IMR-90 (cell line): ENCODE measurements at regions not wholly inside any gene's neighbourhood (a gene's known extent, or its start where the extent isn't known, plus 50 kb on each side); places are given as distances from the start of the nearest gene placed in this dataset.

Source experiments
- ATAC-seq: fragments of 200-7000 bp; cut with Tn5 transposase; 2 replicates; pipeline ENCODE4 v1.9.1; 2020; ENCODE audit warnings: low read depth, mild to moderate bottlenecking, moderate library complexity
- BruUV-seq: library from RNA; stranded (reverse); fragments of 400-500 nt; replicated peaks from 2 replicates; lab custom pipeline; 2021; lab: Mats Ljungman, UMichigan
- CTCF ChIA-PET: fragments of 300-600 bp; formaldehyde crosslinking; extraction: SDS; loops from one replicate; lab custom pipeline; 2021; ENCODE audit warnings: antibody characterized with exemption; lab: Yijun Ruan, JAX
- POLR2A ChIA-PET: fragments of 300-600 bp; sonication (Branson Sonifier 250); formaldehyde crosslinking; loops from one replicate; lab custom pipeline; 2022; ENCODE audit warnings: antibody characterized with exemption; ENCODE audit not compliant: unreplicated experiment; lab: Charles Lee
- DNase-seq: peaks from one replicate; pipeline ENCODE4 v3.0.0; 2013
- H2AFZ ChIP-seq: replicated peaks from 2 replicates; pipeline ENCODE3; 2013; ENCODE audit warnings: low read length, mild to moderate bottlenecking; ENCODE audit not compliant: poor library complexity
- H2AK5ac ChIP-seq: 2 replicates; pipeline ENCODE4 v1.6.1; 2013; ENCODE audit warnings: low read depth, low read length, inconsistent platforms
- H2AK9ac ChIP-seq: replicated peaks from 2 replicates; pipeline ENCODE3; 2013; ENCODE audit warnings: mild to moderate bottlenecking, low read depth, low read length, moderate library complexity; ENCODE audit not compliant: poor library complexity
- H2BK120ac ChIP-seq: 2 replicates; pipeline ENCODE4 v1.6.1; 2013; ENCODE audit warnings: low read depth, low read length, inconsistent platforms
- H2BK15ac ChIP-seq: 3 replicates; pipeline ENCODE4 v1.6.1; 2013; ENCODE audit warnings: low read depth, low read length, inconsistent platforms
- H2BK20ac ChIP-seq: 2 replicates; pipeline ENCODE4 v1.6.1; 2013; ENCODE audit warnings: low read depth, mild to moderate bottlenecking, inconsistent platforms, low read length, moderate library complexity
- H2BK5ac ChIP-seq: 2 replicates; pipeline ENCODE4 v1.6.1; 2013; ENCODE audit warnings: mild to moderate bottlenecking, low read depth, low read length, inconsistent platforms; ENCODE audit not compliant: poor library complexity, severe bottlenecking
- H3K14ac ChIP-seq: replicated peaks from 2 replicates; pipeline ENCODE4 v1.6.1; 2013; ENCODE audit warnings: low read depth, low read length, inconsistent platforms
- H3K18ac ChIP-seq: 2 replicates; pipeline ENCODE4 v1.6.1; 2013; ENCODE audit warnings: low read depth, low read length, control low read depth
- H3K23ac ChIP-seq: 2 replicates; pipeline ENCODE4 v1.6.1; 2013; ENCODE audit warnings: low read depth, low read length, inconsistent platforms
- H3K27ac ChIP-seq: 2 replicates; pipeline ENCODE4 v1.5.1; 2013; ENCODE audit warnings: mild to moderate bottlenecking, control low read depth, low read length; ENCODE audit not compliant: insufficient read depth
- H3K27me3 ChIP-seq: 2 replicates; pipeline ENCODE4 v1.6.1; 2013; ENCODE audit warnings: low read length; ENCODE audit not compliant: control insufficient read depth, insufficient read depth
- H3K36me3 ChIP-seq: 2 replicates; pipeline ENCODE4 v1.6.1; 2013; ENCODE audit warnings: low read length, mixed read lengths; ENCODE audit not compliant: control insufficient read depth, insufficient read depth
- H3K4ac ChIP-seq: 2 replicates; pipeline ENCODE4 v1.6.1; 2013; ENCODE audit warnings: low read depth, low read length, inconsistent platforms
- H3K4me1 ChIP-seq: 2 replicates; pipeline ENCODE4 v1.6.1; 2013; ENCODE audit warnings: low read length, mixed read lengths; ENCODE audit not compliant: control insufficient read depth, insufficient read depth
- H3K4me2 ChIP-seq: 2 replicates; pipeline ENCODE4 v1.6.1; 2013; ENCODE audit warnings: low read depth, mild to moderate bottlenecking, control low read depth, low read length, moderate library complexity
- H3K4me3 ChIP-seq: 2 replicates; pipeline ENCODE4 v1.5.1; 2013; ENCODE audit warnings: low read depth, mild to moderate bottlenecking, control low read depth, low read length, moderate library complexity; ENCODE audit not compliant: insufficient read depth
- H3K56ac ChIP-seq: 2 replicates; pipeline ENCODE4 v1.6.1; 2013; ENCODE audit warnings: low read length, inconsistent platforms; ENCODE audit not compliant: insufficient read depth; ENCODE audit errors: extremely low read depth
- H3K79me1 ChIP-seq, 2 experiments: 2 replicates each; pipeline ENCODE4 v1.6.1; 2013; ENCODE audit warnings: low read length in 2 of 2, inconsistent platforms in 1 of 2, low read depth in 1 of 2
- H3K9ac ChIP-seq: 2 replicates; pipeline ENCODE4 v1.6.1; 2013; ENCODE audit warnings: low read depth, low read length, control low read depth
- H3K9me1 ChIP-seq: 2 replicates; pipeline ENCODE4 v1.6.1; 2013; ENCODE audit warnings: low read length, inconsistent platforms; ENCODE audit not compliant: insufficient read depth
- H3K9me3 ChIP-seq: 2 replicates; pipeline ENCODE4 v1.6.1; 2013; ENCODE audit warnings: low read length; ENCODE audit not compliant: control insufficient read depth, insufficient read depth
- H4K20me1 ChIP-seq: 2 replicates; pipeline ENCODE4 v1.6.1; 2013; ENCODE audit warnings: low read length, inconsistent platforms; ENCODE audit not compliant: insufficient read depth
- H4K5ac ChIP-seq: 2 replicates; pipeline ENCODE4 v1.6.1; 2013; ENCODE audit warnings: mild to moderate bottlenecking, low read depth, low read length, control low read depth
- H4K8ac ChIP-seq, 2 experiments: 2 replicates each; pipeline ENCODE4 v1.6.1; 2013; ENCODE audit warnings: low read depth in 2 of 2, low read length in 2 of 2, control low read depth in 1 of 2, inconsistent platforms in 1 of 2
- H4K91ac ChIP-seq: 2 replicates; pipeline ENCODE4 v1.6.1; 2013; ENCODE audit warnings: low read depth, low read length, inconsistent platforms; ENCODE audit not compliant: insufficient read depth
- BHLHE40 ChIP-seq: fragments of 150-350 bp; IDR thresholded peaks from 2 replicates; pipeline ENCODE4 v1.6.1; 2016; ENCODE audit warnings: mild to moderate bottlenecking, low read depth, low read length
- FOS ChIP-seq: fragments of 150-350 bp; IDR thresholded peaks from 2 replicates; pipeline ENCODE4 v1.6.1; 2016; ENCODE audit warnings: low read depth, low read length
- MAZ ChIP-seq: IDR thresholded peaks from 2 replicates; pipeline ENCODE4 v1.6.1; 2012; ENCODE audit warnings: low read depth, mild to moderate bottlenecking, low read length, improper control_type of control experiment, moderate library complexity, borderline replicate concordance
- MXI1 ChIP-seq: IDR thresholded peaks from 2 replicates; pipeline ENCODE4 v1.6.1; 2012; ENCODE audit warnings: low read depth, mild to moderate bottlenecking, low read length, moderate library complexity, borderline replicate concordance
- POLR2A ChIP-seq: IDR thresholded peaks from 2 replicates; pipeline ENCODE4 v1.6.1; 2012; ENCODE audit warnings: mild to moderate bottlenecking, low read depth, low read length
- RAD21 ChIP-seq: IDR thresholded peaks from 2 replicates; pipeline ENCODE4 v1.6.1; 2012; ENCODE audit warnings: low read length, improper control_type of control experiment
- RCOR1 ChIP-seq: IDR thresholded peaks from 2 replicates; pipeline ENCODE4 v1.6.1; 2012; ENCODE audit warnings: mild to moderate bottlenecking, low read length, improper control_type of control experiment; ENCODE audit not compliant: insufficient replicate concordance
- RFX5 ChIP-seq: IDR thresholded peaks from 2 replicates; pipeline ENCODE4 v1.8.0; 2012; ENCODE audit warnings: low read depth, mild to moderate bottlenecking, low read length, moderate library complexity
- WGBS, 2 experiments: methylation state at CpG; one replicate each; pipeline versions ENCODE4 v1.1.5 to v1.1.7; 2013; ENCODE audit warnings: missing lambda C conversion rate in 2 of 2; ENCODE audit not compliant: insufficient read length in 1 of 2; ENCODE audit errors: extremely low coverage in 2 of 2; 5-methylcytosine and 5-hydroxymethylcytosine counted together
- dilution Hi-C: fragments of 300-500 bp; cut with HindIII; formaldehyde crosslinking; loops from one replicate; pipeline ENCODE4 v1.14.3; 2018; ENCODE audit warnings: low sequenced_read_pairs; ENCODE audit not compliant: unreplicated experiment
- in situ Hi-C: fragments of 300-500 bp; cut with MboI; formaldehyde crosslinking; loops from 3 replicates; pipeline ENCODE4 v1.14.3; 2019; ENCODE audit warnings: low sequenced_read_pairs, inconsistent platforms, mixed read lengths
- intact Hi-C: fragments of 100-400 bp; cut with micrococcal nuclease; formaldehyde crosslinking; loops from 2 replicates; pipeline ENCODE4 v1.10.0; 2022

- Histone ChIP-seq H3K79me1 (no peaks in the 10 kb centered on the region), H2AK5ac (no peak overlapping the region), H3K56ac (no peak overlapping the region), H3K4me3 (no peak overlapping the region), H3K14ac (no peak overlapping the region), H3K9me1 (no peaks in the 10 kb centered on the region), H3K4me1 (no peaks in the 10 kb centered on the region), H3K9me3 (no peaks in the 10 kb centered on the region), H3K9ac (no peak overlapping the region), H3K4me2 (no peak overlapping the region), H2BK5ac (no peak overlapping the region), H4K5ac (no peak overlapping the region), H3K4ac (no peak overlapping the region), H3K18ac (no peak overlapping the region), H4K91ac (no peak overlapping the region), H3K23ac (no peak overlapping the region), H3K27me3 (no peaks in the 10 kb centered on the region), H2AFZ (no peak overlapping the region), H2BK20ac (no peak overlapping the region), H3K36me3 (no peaks in the 10 kb centered on the region), H4K20me1 (no peaks in the 10 kb centered on the region), H2AK9ac (no peak overlapping the region), H2BK15ac (no peak overlapping the region), H3K27ac (no peak overlapping the region), H4K8ac (no peak overlapping the region), H2BK120ac (no peak overlapping the region)
- intact Hi-C loops (no loop called here), dilution Hi-C loops (no loop called here), in situ Hi-C loops (no loop called here)
- CTCF ChIA-PET: no interaction called here
- no TSS peak for BruUV-seq
- POLR2A ChIA-PET: no interaction called here
- no CpG with 5 or more reads among the region's 1 CpG for WGBS, 2 experiments
- TF ChIP-seq BHLHE40: no peak
- TF ChIP-seq FOS: no peak
- TF ChIP-seq RFX5: no peak
- TF ChIP-seq RAD21: no peak
- TF ChIP-seq MXI1: no peak
- TF ChIP-seq MAZ: no peak
- no peak for TF ChIP-seq POLR2A
- no peak for TF ChIP-seq RCOR1
- ATAC-seq: no peak
- no peak for DNase-seq
Measured at GRCh38 chr11:36899800-36900199, 301.8 kb upstream of the RAG2 start.
